ENCODE measurements at regions not wholly inside any gene's neighbourhood (a gene's known extent, or its start where the extent isn't known, plus 50 kb on each side); places are given as distances from the start of the nearest gene placed in this dataset.

GRCh38 chr5:176727528-176727900 lies 80.2 kb downstream of the TSPAN17 start:
- no peak overlapping the region for H2AFZ ChIP-seq (ENCODE audit: low read length)
- TF ChIP-seq, protein P1, sequence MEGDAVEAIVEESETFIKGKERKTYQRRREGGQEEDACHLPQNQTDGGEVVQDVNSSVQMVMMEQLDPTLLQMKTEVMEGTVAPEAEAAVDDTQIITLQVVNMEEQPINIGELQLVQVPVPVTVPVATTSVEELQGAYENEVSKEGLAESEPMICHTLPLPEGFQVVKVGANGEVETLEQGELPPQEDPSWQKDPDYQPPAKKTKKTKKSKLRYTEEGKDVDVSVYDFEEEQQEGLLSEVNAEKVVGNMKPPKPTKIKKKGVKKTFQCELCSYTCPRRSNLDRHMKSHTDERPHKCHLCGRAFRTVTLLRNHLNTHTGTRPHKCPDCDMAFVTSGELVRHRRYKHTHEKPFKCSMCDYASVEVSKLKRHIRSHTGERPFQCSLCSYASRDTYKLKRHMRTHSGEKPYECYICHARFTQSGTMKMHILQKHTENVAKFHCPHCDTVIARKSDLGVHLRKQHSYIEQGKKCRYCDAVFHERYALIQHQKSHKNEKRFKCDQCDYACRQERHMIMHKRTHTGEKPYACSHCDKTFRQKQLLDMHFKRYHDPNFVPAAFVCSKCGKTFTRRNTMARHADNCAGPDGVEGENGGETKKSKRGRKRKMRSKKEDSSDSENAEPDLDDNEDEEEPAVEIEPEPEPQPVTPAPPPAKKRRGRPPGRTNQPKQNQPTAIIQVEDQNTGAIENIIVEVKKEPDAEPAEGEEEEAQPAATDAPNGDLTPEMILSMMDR (conservative IDR thresholded peaks at IDR 0.05; ENCODE audit: low read length) = no peak
- no peak for TF ChIP-seq EZH2phosphoT487 (IDR thresholded peaks at IDR 0.05; ENCODE audit: borderline replicate concordance, low read depth, low read length)
- H3K4me3 ChIP-seq (ENCODE audit: low read depth, low read length, poor library complexity, severe bottlenecking) = no peak overlapping the region
- BruUV-seq (replicated peaks) = no TSS peak
- no peaks in the 10 kb centered on the region for H3K36me3 ChIP-seq (ENCODE audit: insufficient read depth, low read length)
- CTCF ChIA-PET (ENCODE audit: unreplicated experiment) = no interaction called here
- H4K20me1 ChIP-seq (ENCODE audit: insufficient read depth, low read length) = no peaks in the 10 kb centered on the region
- no peak for DNase-seq (ENCODE audit: low spot score)
- no peaks in the 10 kb centered on the region for H3K9me2 ChIP-seq (ENCODE audit: insufficient read depth, low read length)
- H3K27ac ChIP-seq (ENCODE audit: low read depth, low read length, poor library complexity, severe bottlenecking) = no peak overlapping the region
- H3K9me3 ChIP-seq (ENCODE audit: low read length) = no peaks in the 10 kb centered on the region
- H3K79me2 ChIP-seq (ENCODE audit: insufficient read depth, low read depth, low read length) = no peaks in the 10 kb centered on the region
- intact Hi-C loops (cut with micrococcal nuclease; ENCODE audit: unreplicated experiment) = no loop called here
- POLR2A ChIA-PET = no interaction called here
- no peaks in the 10 kb centered on the region for H3K4me1 ChIP-seq (ENCODE audit: insufficient read depth, low read length, poor library complexity, severe bottlenecking)
- no peak overlapping the region for H3K4me2 ChIP-seq (ENCODE audit: low read length)

GRCh38 chr5:176727983-176728675 lies 80.8 kb downstream of the TSPAN17 start:
- TF ChIP-seq, protein P1 (conservative IDR thresholded peaks at IDR 0.05; ENCODE audit: low read length) = no peak
- no peak for TF ChIP-seq EZH2phosphoT487 (IDR thresholded peaks at IDR 0.05; ENCODE audit: borderline replicate concordance, low read depth, low read length)
- no peaks in the 10 kb centered on the region for H3K9me2 ChIP-seq (ENCODE audit: insufficient read depth, low read length)
- no peak overlapping the region for H3K4me3 ChIP-seq (ENCODE audit: low read depth, low read length, poor library complexity, severe bottlenecking)
- H3K27ac ChIP-seq (ENCODE audit: low read depth, low read length, poor library complexity, severe bottlenecking) = no peak overlapping the region
- DNase-seq (ENCODE audit: low spot score) = no peak
- H3K79me2 ChIP-seq (ENCODE audit: insufficient read depth, low read depth, low read length) = no peaks in the 10 kb centered on the region
- H3K4me1 ChIP-seq (ENCODE audit: insufficient read depth, low read length, poor library complexity, severe bottlenecking) = no peaks in the 10 kb centered on the region
- no peaks in the 10 kb centered on the region for H4K20me1 ChIP-seq (ENCODE audit: insufficient read depth, low read length)
- POLR2A ChIA-PET = no interaction called here
- H3K4me2 ChIP-seq (ENCODE audit: low read length) = no peak overlapping the region
- H3K9me3 ChIP-seq (ENCODE audit: low read length) = no peaks in the 10 kb centered on the region
- H3K36me3 ChIP-seq (ENCODE audit: insufficient read depth, low read length) = no peaks in the 10 kb centered on the region
- intact Hi-C loops (cut with micrococcal nuclease; ENCODE audit: unreplicated experiment) = no loop called here
- CTCF ChIA-PET (ENCODE audit: unreplicated experiment) = no interaction called here
- BruUV-seq (replicated peaks) = no TSS peak
- H2AFZ ChIP-seq (ENCODE audit: low read length) = no peak overlapping the region

DNA sequence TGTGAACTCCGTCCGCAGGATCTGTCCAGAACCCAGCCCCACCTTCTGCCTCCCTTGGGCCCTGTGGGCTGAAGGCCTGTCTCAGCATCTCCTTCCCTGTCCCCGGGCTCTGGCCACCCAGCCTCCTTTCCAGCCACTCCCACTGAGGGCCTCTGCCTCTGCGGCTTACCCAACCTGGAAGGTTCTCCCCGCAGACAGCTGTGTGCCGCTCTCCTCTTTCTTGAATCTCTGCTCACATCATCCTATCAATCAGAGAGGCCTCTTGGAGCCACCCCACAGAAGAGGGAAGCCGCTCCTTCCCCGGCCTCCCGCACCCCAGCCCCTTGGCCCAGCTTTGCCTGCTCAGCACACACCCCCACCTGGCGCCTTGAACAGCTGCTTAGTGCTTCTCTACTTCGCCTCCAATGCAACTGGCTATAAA lies 81.5 kb upstream of the UNC5A start:
- Histone ChIP-seq H3K79me2 (ENCODE audit: insufficient read depth, low read depth, low read length) (no peaks in the 10 kb centered on the region), H3K4me2 (ENCODE audit: low read length) (no peak overlapping the region), H3K9me2 (ENCODE audit: insufficient read depth, low read length) (no peaks in the 10 kb centered on the region), H3K4me3 (ENCODE audit: low read depth, low read length, poor library complexity, severe bottlenecking) (no peak overlapping the region), H3K27ac (ENCODE audit: low read depth, low read length, poor library complexity, severe bottlenecking) (no peak overlapping the region), H2AFZ (ENCODE audit: low read length) (no peak overlapping the region), H4K20me1 (ENCODE audit: insufficient read depth, low read length) (no peaks in the 10 kb centered on the region), H3K36me3 (ENCODE audit: insufficient read depth, low read length) (no peaks in the 10 kb centered on the region), H3K9me3 (ENCODE audit: low read length) (no peaks in the 10 kb centered on the region), H3K4me1 (ENCODE audit: insufficient read depth, low read length, poor library complexity, severe bottlenecking) (no peaks in the 10 kb centered on the region)
- POLR2A ChIA-PET = no interaction called here
- intact Hi-C loops (cut with micrococcal nuclease; ENCODE audit: unreplicated experiment) = no loop called here
- no peak for TF ChIP-seq EZH2phosphoT487 (IDR thresholded peaks at IDR 0.05; ENCODE audit: borderline replicate concordance, low read depth, low read length)
- TF ChIP-seq, protein P1 (conservative IDR thresholded peaks at IDR 0.05; ENCODE audit: low read length) = no peak
- CTCF ChIA-PET (ENCODE audit: unreplicated experiment) = no interaction called here
- no peak for DNase-seq (ENCODE audit: low spot score)
- BruUV-seq (replicated peaks) = no TSS peak
